A549 (cell line): ENCODE measurements at regions not wholly inside any gene's neighbourhood (a gene's known extent, or its start where the extent isn't known, plus 50 kb on each side); places are given as distances from the start of the nearest gene placed in this dataset.

ENCODE experiments used
- EP300 ChIP-seq, 2 experiments: fragments of >200 bp; sonication (Bioruptor Twin); formaldehyde crosslinking; IDR thresholded peaks; 2 replicates in 1 of 2; 3 replicates in 1 of 2; pipeline ENCODE4 v1.6.1; 2016 to 2017
- USF2 ChIP-seq: fragments of 450-650 bp; IDR thresholded peaks from 2 replicates; pipeline ENCODE4 v1.6.1; 2014; ENCODE audit warnings: antibody characterized with exemption

GRCh38 chr10:4337563-4337962, 488.4 kb upstream of the AKR1E2 start:
- no peak for TF ChIP-seq USF2
- no peak for TF ChIP-seq EP300 (IDR thresholded peaks at IDR 0.05)
